ENCODE measurements at regions not wholly inside any gene's neighbourhood (a gene's known extent, or its start where the extent isn't known, plus 50 kb on each side); places are given as distances from the start of the nearest gene placed in this dataset.

DNA sequence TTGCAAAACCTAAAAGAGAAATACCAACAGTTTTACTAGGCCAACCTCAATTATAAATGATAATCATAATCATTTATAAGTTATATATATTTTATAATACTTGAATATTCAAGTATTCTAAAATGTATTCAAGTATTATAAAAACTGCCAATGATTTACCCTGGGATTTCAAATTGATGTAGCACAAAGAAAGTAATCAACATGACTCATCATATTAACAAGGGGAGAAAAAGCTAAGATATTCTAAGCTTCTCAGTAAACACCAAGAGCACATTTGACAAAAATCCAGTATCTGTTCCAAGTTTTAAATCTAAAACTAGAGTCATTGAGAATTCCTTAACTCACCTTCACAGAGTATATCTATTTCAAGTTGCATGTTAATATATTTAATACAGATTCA is 56.1 kb downstream of the CAPZA3 start:
- H3K36me3 ChIP-seq (ENCODE audit: control insufficient read depth in 1 of 2, insufficient read depth in 2 of 2, low read length in 2 of 2) = no peaks in the 10 kb centered on the region

DNA sequence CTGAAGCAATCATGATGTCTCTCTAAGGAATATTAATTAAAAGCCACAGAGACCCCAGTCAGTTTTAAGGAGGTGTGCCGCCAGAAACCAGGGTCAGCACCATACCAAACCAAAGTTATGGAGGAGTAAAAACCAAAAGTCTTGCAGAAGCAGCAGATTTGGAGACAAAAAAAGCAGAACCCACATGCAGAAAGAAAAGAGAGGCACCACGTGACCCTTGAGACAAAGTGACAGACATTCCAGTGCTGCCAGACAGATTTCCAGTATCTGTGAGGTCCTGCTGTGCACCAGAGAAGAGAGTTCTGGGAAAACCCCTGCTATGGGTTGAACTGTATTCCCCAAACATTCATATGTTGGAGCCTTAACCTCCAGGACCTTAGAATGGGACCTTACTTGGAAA is 59.7 kb downstream of the CAPZA3 start:
- Histone ChIP-seq H3K4me1 (ENCODE audit: control insufficient read depth in 1 of 2, insufficient read depth in 2 of 2, low read length in 2 of 2) (no peaks in the 10 kb centered on the region), H3K36me3 (ENCODE audit: control insufficient read depth in 1 of 2, insufficient read depth in 2 of 2, low read length in 2 of 2) (no peaks in the 10 kb centered on the region), H3K27me3 (ENCODE audit: control insufficient read depth in 1 of 2, insufficient read depth in 2 of 2, low read length in 2 of 2) (no peaks in the 10 kb centered on the region), H3K9ac (ENCODE audit: low read depth in 1 of 2, low read length in 2 of 2) (no peak overlapping the region), H3K4me3 (ENCODE audit: low read depth in 1 of 2, low read length in 2 of 2) (no peak overlapping the region), H3K9me3 (ENCODE audit: control insufficient read depth in 1 of 2, low read length in 2 of 2) (no peaks in the 10 kb centered on the region), H3K27ac (ENCODE audit: low read depth, low read length) (no peak overlapping the region)

More for the DNA sequence above, 56.1 kb downstream of the CAPZA3 start:
- Histone ChIP-seq H3K9ac (ENCODE audit: low read depth in 1 of 2, low read length in 2 of 2) (no peak overlapping the region), H3K4me1 (ENCODE audit: control insufficient read depth in 1 of 2, insufficient read depth in 2 of 2, low read length in 2 of 2) (no peaks in the 10 kb centered on the region), H3K4me3 (ENCODE audit: low read depth in 1 of 2, low read length in 2 of 2) (no peak overlapping the region), H3K27ac (ENCODE audit: low read depth, low read length) (no peak overlapping the region), H3K27me3 (ENCODE audit: control insufficient read depth in 1 of 2, insufficient read depth in 2 of 2, low read length in 2 of 2) (no peaks in the 10 kb centered on the region), H3K9me3 (ENCODE audit: control insufficient read depth in 1 of 2, low read length in 2 of 2) (no peaks in the 10 kb centered on the region)

DNA sequence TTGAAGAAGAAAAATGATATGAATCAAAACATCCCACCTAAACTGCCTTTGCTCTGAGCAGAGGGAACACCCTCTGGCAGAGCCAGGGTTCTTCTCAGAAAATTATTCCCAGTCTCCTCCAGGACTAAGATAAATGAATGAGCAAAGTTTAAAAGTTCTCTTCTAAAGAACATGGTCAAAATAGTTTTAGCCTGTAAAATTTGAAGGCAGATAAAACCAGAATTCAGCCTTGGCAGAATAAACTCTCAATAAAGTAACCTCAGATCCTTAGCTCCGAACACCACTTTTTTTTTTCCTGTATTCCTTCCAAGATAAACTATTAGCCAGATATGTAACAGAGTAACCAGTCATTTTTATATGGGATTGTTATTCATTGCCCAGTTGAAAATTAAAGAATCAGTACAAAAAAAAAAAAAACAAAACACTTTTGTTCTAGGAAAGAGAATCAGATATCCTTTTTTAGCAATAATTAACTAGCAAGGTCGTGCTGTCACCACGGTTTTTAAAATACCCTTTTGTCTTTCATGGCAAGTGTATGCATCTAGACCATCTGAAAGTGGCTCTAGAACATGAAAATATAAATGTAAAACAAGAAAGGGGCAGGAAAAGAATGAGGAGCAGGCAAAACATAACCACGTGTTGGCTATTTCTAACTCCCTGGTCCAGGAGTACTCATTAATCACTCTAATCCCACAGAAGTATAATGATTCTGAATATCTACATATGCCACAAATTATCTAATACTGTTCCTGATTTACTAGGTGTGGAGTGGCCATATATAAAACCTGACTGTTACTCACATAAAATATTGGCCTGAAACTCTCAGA is 60.8 kb downstream of the CAPZA3 start:
- Histone ChIP-seq H3K4me1 (ENCODE audit: control insufficient read depth in 1 of 2, insufficient read depth in 2 of 2, low read length in 2 of 2) (no peaks in the 10 kb centered on the region), H3K27ac (ENCODE audit: low read depth, low read length) (no peak overlapping the region), H3K36me3 (ENCODE audit: control insufficient read depth in 1 of 2, insufficient read depth in 2 of 2, low read length in 2 of 2) (no peaks in the 10 kb centered on the region), H3K9me3 (ENCODE audit: control insufficient read depth in 1 of 2, low read length in 2 of 2) (no peaks in the 10 kb centered on the region), H3K27me3 (ENCODE audit: control insufficient read depth in 1 of 2, insufficient read depth in 2 of 2, low read length in 2 of 2) (no peaks in the 10 kb centered on the region), H3K9ac (ENCODE audit: low read depth in 1 of 2, low read length in 2 of 2) (no peak overlapping the region), H3K4me3 (ENCODE audit: low read depth in 1 of 2, low read length in 2 of 2) (no peak overlapping the region)

DNA sequence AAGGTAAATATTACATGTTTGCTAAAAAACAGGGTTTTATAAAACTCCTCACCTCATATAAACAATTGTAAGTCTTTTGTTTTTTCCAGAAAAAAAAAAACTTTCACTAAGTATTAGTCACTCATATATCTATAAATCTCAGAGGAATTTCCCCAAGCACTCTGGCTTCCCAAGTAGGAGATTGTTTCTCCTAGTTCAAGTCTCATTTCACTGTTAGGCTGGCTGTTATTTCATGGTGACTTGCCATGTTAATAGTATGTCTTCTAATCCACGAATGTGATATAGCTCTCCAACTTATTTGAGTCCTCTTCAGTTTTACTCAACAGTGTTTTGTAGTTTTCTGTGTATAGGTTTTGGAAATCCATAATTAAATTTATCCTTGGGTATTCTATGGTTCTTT is 61.6 kb downstream of the CAPZA3 start:
- no peak overlapping the region for H3K4me3 ChIP-seq (ENCODE audit: low read depth in 1 of 2, low read length in 2 of 2)
- no peaks in the 10 kb centered on the region for H3K9me3 ChIP-seq (ENCODE audit: control insufficient read depth in 1 of 2, low read length in 2 of 2)
- no peak overlapping the region for H3K9ac ChIP-seq (ENCODE audit: low read depth in 1 of 2, low read length in 2 of 2)
- H3K27ac ChIP-seq (ENCODE audit: low read depth, low read length) = no peak overlapping the region
- H3K4me1 ChIP-seq (ENCODE audit: control insufficient read depth in 1 of 2, insufficient read depth in 2 of 2, low read length in 2 of 2) = no peaks in the 10 kb centered on the region
- no peaks in the 10 kb centered on the region for H3K27me3 ChIP-seq (ENCODE audit: control insufficient read depth in 1 of 2, insufficient read depth in 2 of 2, low read length in 2 of 2)
- H3K36me3 ChIP-seq (ENCODE audit: control insufficient read depth in 1 of 2, insufficient read depth in 2 of 2, low read length in 2 of 2) = no peaks in the 10 kb centered on the region

DNA sequence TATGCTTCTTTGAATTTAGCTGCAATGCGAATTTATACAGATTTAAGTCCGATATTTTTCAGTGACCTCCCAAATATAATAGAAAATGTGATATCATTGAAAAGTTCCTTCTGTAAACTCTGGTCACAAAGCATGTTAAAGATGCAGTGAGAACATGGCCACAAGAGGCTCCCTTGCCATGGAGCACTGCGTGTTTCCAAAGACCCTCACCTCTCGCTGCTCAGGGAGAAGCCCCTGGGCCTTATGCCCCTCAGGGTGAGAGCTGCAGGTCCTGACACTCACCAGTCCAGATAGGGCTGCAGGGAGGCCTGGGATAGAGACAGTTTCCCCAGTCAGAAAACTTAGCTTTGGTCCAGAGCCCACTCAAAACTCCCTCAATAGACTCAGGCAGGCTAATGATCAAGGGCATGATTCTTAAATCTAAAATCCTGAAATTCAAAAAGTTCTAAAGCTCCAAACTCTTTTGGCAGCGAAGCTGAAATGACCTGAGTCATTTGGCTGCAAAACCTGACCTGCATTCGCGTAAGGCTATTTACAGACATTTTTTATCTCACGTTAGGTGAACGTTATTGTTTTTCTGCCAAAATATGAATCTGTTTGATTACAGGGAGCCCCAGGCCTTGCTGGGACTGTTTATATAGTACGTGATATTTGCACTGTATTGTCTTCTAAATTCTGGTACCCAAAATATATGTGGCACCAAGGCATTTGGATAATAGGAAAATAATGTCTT is 67.8 kb downstream of the CAPZA3 start:
- Histone ChIP-seq H3K4me1 (ENCODE audit: control insufficient read depth in 1 of 2, insufficient read depth in 2 of 2, low read length in 2 of 2) (no peaks in the 10 kb centered on the region), H3K27me3 (ENCODE audit: control insufficient read depth in 1 of 2, insufficient read depth in 2 of 2, low read length in 2 of 2) (no peaks in the 10 kb centered on the region), H3K9ac (ENCODE audit: low read depth in 1 of 2, low read length in 2 of 2) (no peak overlapping the region), H3K4me3 (ENCODE audit: low read depth in 1 of 2, low read length in 2 of 2) (no peak overlapping the region), H3K27ac (ENCODE audit: low read depth, low read length) (no peak overlapping the region), H3K9me3 (ENCODE audit: control insufficient read depth in 1 of 2, low read length in 2 of 2) (no peaks in the 10 kb centered on the region), H3K36me3 (ENCODE audit: control insufficient read depth in 1 of 2, insufficient read depth in 2 of 2, low read length in 2 of 2) (no peaks in the 10 kb centered on the region)

DNA sequence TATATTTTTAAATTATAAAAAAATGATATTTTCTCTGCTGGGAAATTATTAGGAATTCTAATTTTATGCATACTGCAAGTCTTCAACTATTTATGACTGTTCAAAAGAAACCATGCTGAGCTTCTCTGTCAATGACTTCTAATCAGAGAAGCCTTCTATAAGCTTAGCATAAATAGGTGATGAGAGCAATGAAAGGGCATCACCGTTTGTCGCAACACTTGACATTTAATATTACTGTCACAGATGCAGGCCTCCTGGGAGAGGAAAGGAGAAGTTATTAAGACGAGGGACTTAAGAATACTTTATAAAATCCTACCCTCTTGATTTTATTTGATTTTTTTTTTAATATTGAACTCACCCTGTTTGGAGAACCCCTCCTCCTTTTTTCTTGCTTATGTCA is 69.8 kb downstream of the CAPZA3 start:
- Histone ChIP-seq H3K27ac (ENCODE audit: low read depth, low read length) (no peak overlapping the region), H3K27me3 (ENCODE audit: control insufficient read depth in 1 of 2, insufficient read depth in 2 of 2, low read length in 2 of 2) (no peaks in the 10 kb centered on the region), H3K9ac (ENCODE audit: low read depth in 1 of 2, low read length in 2 of 2) (no peak overlapping the region), H3K4me3 (ENCODE audit: low read depth in 1 of 2, low read length in 2 of 2) (no peak overlapping the region), H3K9me3 (ENCODE audit: control insufficient read depth in 1 of 2, low read length in 2 of 2) (no peaks in the 10 kb centered on the region), H3K4me1 (ENCODE audit: control insufficient read depth in 1 of 2, insufficient read depth in 2 of 2, low read length in 2 of 2) (no peaks in the 10 kb centered on the region), H3K36me3 (ENCODE audit: control insufficient read depth in 1 of 2, insufficient read depth in 2 of 2, low read length in 2 of 2) (no peaks in the 10 kb centered on the region)

DNA sequence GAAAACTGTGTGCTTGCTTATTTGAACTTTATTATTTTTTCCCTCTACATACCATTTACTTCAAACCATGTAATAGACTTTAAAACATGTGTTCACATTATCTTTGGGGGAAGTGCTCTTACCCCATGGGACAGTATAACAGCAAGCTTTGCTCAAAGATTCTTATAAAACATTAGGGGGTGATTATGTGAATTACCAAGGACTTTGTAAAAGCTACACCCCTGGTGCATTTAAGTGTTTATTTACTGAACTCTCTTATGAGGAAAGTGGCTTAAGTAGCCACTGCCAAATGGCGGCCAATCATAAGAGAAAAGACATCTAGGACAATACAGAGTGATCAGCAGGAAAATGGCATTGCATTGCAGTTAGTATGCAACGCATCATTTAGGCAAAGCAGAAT is 70.3 kb downstream of the CAPZA3 start:
- Histone ChIP-seq H3K9me3 (ENCODE audit: control insufficient read depth in 1 of 2, low read length in 2 of 2) (no peaks in the 10 kb centered on the region), H3K4me1 (ENCODE audit: control insufficient read depth in 1 of 2, insufficient read depth in 2 of 2, low read length in 2 of 2) (no peaks in the 10 kb centered on the region), H3K27me3 (ENCODE audit: control insufficient read depth in 1 of 2, insufficient read depth in 2 of 2, low read length in 2 of 2) (no peaks in the 10 kb centered on the region), H3K36me3 (ENCODE audit: control insufficient read depth in 1 of 2, insufficient read depth in 2 of 2, low read length in 2 of 2) (no peaks in the 10 kb centered on the region), H3K27ac (ENCODE audit: low read depth, low read length) (no peak overlapping the region), H3K4me3 (ENCODE audit: low read depth in 1 of 2, low read length in 2 of 2) (no peak overlapping the region), H3K9ac (ENCODE audit: low read depth in 1 of 2, low read length in 2 of 2) (no peak overlapping the region)

DNA sequence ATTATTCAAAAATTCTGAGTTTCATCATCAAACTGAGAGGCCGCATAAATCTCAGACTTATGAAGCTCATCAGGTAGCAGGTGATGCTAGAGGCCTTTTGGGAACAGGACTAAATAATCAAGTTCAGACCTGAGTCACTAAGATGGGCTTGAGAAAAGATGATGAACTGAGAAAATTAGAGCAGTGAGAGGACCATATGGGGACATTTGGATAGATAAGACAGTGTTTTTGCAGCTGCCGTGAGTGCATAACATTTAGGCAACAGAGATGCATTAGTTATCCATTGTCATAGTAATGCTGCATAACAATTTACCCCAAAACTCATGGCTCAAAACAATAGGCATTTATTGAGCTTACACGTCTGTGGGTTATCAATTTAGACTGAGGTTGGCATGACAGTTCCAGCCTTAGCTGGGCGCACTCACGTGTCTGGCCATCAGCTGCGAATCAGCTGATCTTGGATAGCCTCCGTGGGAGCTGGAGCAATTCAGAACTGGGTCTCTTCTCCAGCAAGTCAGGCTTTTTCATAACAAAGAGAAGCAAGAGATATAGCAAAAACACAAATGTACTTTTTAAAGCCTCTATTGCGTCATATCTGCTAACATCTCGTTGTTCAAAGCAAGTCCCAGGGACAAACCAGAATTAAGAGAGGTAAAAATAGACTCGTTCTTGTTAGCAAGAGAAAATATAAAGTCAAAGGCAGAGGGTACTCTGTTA is 72.8 kb downstream of the CAPZA3 start:
- H3K27me3 ChIP-seq (ENCODE audit: control insufficient read depth in 1 of 2, insufficient read depth in 2 of 2, low read length in 2 of 2) = no peaks in the 10 kb centered on the region
- H3K27ac ChIP-seq (ENCODE audit: low read depth, low read length) = no peak overlapping the region
- H3K36me3 ChIP-seq (ENCODE audit: control insufficient read depth in 1 of 2, insufficient read depth in 2 of 2, low read length in 2 of 2) = no peaks in the 10 kb centered on the region
- H3K9ac ChIP-seq (ENCODE audit: low read depth in 1 of 2, low read length in 2 of 2) = no peak overlapping the region
- H3K4me1 ChIP-seq (ENCODE audit: control insufficient read depth in 1 of 2, insufficient read depth in 2 of 2, low read length in 2 of 2) = no peaks in the 10 kb centered on the region
- no peak overlapping the region for H3K4me3 ChIP-seq (ENCODE audit: low read depth in 1 of 2, low read length in 2 of 2)
- no peaks in the 10 kb centered on the region for H3K9me3 ChIP-seq (ENCODE audit: control insufficient read depth in 1 of 2, low read length in 2 of 2)

DNA sequence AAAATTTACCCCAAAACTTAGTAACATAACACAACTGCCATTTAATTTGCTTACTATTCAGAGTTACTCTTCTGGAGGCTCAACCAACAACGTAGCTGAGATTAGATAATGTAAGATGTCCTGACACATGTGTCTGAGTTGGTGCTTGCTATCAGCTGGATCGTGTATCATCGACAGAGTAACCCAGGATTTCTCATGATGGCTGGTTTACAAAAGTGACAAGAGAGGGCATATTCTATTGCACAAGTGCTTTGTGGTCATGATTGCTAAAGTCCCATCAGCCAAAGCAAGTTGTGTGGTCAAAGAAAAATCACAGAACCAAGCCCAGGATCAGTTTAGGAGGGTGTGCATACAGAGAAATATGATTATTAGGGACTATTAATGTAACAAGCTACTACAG is 73.4 kb downstream of the CAPZA3 start:
- H3K9me3 ChIP-seq (ENCODE audit: control insufficient read depth in 1 of 2, low read length in 2 of 2) = no peaks in the 10 kb centered on the region
- H3K4me3 ChIP-seq (ENCODE audit: low read depth in 1 of 2, low read length in 2 of 2) = no peak overlapping the region
- H3K27ac ChIP-seq (ENCODE audit: low read depth, low read length) = no peak overlapping the region
- H3K36me3 ChIP-seq (ENCODE audit: control insufficient read depth in 1 of 2, insufficient read depth in 2 of 2, low read length in 2 of 2) = no peaks in the 10 kb centered on the region
- no peaks in the 10 kb centered on the region for H3K4me1 ChIP-seq (ENCODE audit: control insufficient read depth in 1 of 2, insufficient read depth in 2 of 2, low read length in 2 of 2)
- no peak overlapping the region for H3K9ac ChIP-seq (ENCODE audit: low read depth in 1 of 2, low read length in 2 of 2)
- no peaks in the 10 kb centered on the region for H3K27me3 ChIP-seq (ENCODE audit: control insufficient read depth in 1 of 2, insufficient read depth in 2 of 2, low read length in 2 of 2)

DNA sequence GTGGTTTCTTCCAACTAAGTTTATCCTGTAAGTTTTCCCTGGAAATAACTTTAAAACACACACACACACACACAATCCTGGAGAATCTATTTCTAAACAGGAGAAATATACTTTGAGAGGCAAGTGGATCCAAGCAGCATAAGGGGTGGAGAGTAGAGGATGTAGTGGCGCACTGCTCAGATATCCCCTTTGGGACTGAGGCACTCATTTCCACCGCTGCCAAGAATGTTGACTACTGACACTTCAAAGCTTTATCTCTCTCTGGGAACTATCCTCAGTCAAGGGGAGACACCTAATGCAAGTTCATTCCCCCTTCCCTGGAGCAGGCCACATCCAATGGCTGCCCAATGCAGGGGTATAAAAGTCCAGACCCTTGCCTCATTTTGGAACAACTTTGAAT is 75.8 kb downstream of the CAPZA3 start:
- H3K9me3 ChIP-seq (ENCODE audit: control insufficient read depth in 1 of 2, low read length in 2 of 2) = no peaks in the 10 kb centered on the region
- no peaks in the 10 kb centered on the region for H3K27me3 ChIP-seq (ENCODE audit: control insufficient read depth in 1 of 2, insufficient read depth in 2 of 2, low read length in 2 of 2)
- H3K27ac ChIP-seq (ENCODE audit: low read depth, low read length) = no peak overlapping the region
- H3K4me3 ChIP-seq (ENCODE audit: low read depth in 1 of 2, low read length in 2 of 2) = no peak overlapping the region
- no peaks in the 10 kb centered on the region for H3K36me3 ChIP-seq (ENCODE audit: control insufficient read depth in 1 of 2, insufficient read depth in 2 of 2, low read length in 2 of 2)
- no peak overlapping the region for H3K9ac ChIP-seq (ENCODE audit: low read depth in 1 of 2, low read length in 2 of 2)
- H3K4me1 ChIP-seq (ENCODE audit: control insufficient read depth in 1 of 2, insufficient read depth in 2 of 2, low read length in 2 of 2) = peaks cover 0 to 7% of the 10 kb centered on the region in 2 donors

Measured in duodenal mucosa (tissue), 2 donors.